A673 (cell line): ENCODE measurements at regions not wholly inside any gene's neighbourhood (a gene's known extent, or its start where the extent isn't known, plus 50 kb on each side); places are given as distances from the start of the nearest gene placed in this dataset.

ENCODE experiments used
- BruUV-seq: library from RNA; stranded (reverse); fragments of 400-500 nt; replicated peaks from 2 replicates; lab custom pipeline; 2021; lab: Mats Ljungman, UMichigan
- CTCF ChIA-PET: fragments of 300-600 bp; sonication (Branson Sonifier 250); formaldehyde crosslinking; loops from one replicate; lab custom pipeline; 2022; ENCODE audit warnings: antibody characterized with exemption; lab: Charles Lee
- POLR2A ChIA-PET: fragments of 300-600 bp; sonication (Branson Sonifier 250); formaldehyde crosslinking; loops from one replicate; lab custom pipeline; 2022; ENCODE audit warnings: antibody characterized with exemption; ENCODE audit not compliant: low non-redundant PET; lab: Charles Lee
- DNase-seq: peaks from one replicate; pipeline ENCODE4 v3.0.0-alpha.2; 2015; ENCODE audit warnings: low spot score
- H3K27ac ChIP-seq: fragments of 200-600 bp; sonication (generic); 2 replicates; pipeline ENCODE4 v1.5.1; 2016; ENCODE audit warnings: mixed run types, low read depth, mild to moderate bottlenecking, mixed read lengths, antibody characterized with exemption, low read length; ENCODE audit not compliant: poor library complexity, severe bottlenecking
- H3K27me3 ChIP-seq: fragments of 200-600 bp; sonication (generic); replicated peaks from 2 replicates; pipeline ENCODE4 v1.6.1; 2017; ENCODE audit warnings: mixed run types, low read depth, mild to moderate bottlenecking, mixed read lengths, antibody characterized with exemption, low read length; ENCODE audit not compliant: insufficient read depth, poor library complexity
- H3K36me3 ChIP-seq: fragments of 200-600 bp; sonication (generic); 2 replicates; pipeline ENCODE4 v1.6.1; 2016; ENCODE audit warnings: mixed run types, mild to moderate bottlenecking, mixed read lengths, antibody characterized with exemption, low read length; ENCODE audit not compliant: insufficient read depth, poor library complexity, severe bottlenecking
- H3K4me1 ChIP-seq: fragments of 200-600 bp; sonication (generic); 2 replicates; pipeline ENCODE4 v1.6.1; 2017; ENCODE audit warnings: mixed run types, mild to moderate bottlenecking, mixed read lengths, antibody characterized with exemption, low read length; ENCODE audit not compliant: insufficient read depth, poor library complexity, severe bottlenecking
- H3K4me3 ChIP-seq: fragments of 200-600 bp; sonication (generic); 2 replicates; pipeline ENCODE4 v1.5.1; 2016; ENCODE audit warnings: low read depth, mixed run types, mild to moderate bottlenecking, mixed read lengths, low read length; ENCODE audit not compliant: poor library complexity, severe bottlenecking
- H3K9me3 ChIP-seq: fragments of 200-600 bp; sonication (generic); 2 replicates; pipeline ENCODE4 v1.6.1; 2016; ENCODE audit warnings: mixed run types, low read depth, mild to moderate bottlenecking, mixed read lengths, antibody characterized with exemption, low read length; ENCODE audit not compliant: poor library complexity, severe bottlenecking
- EZH2 ChIP-seq: fragments of 200-600 bp; sonication (generic); IDR thresholded peaks from 2 replicates; pipeline ENCODE4 v1.6.1; 2017; ENCODE audit warnings: borderline replicate concordance, low read depth, mild to moderate bottlenecking, mixed read lengths, antibody characterized with exemption, low read length; ENCODE audit not compliant: poor library complexity, severe bottlenecking
- intact Hi-C: fragments of 100-400 bp; cut with micrococcal nuclease; formaldehyde crosslinking; loops from one replicate; pipeline ENCODE4 v1.10.0; 2022; ENCODE audit not compliant: unreplicated experiment
- TF ChIP-seq, protein P1 (sequence below): fragments of 300-800, 200-600 bp; sonication (generic); conservative IDR thresholded peaks from 2 replicates; pipeline ENCODE4 v1.5.1; 2017; ENCODE audit warnings: low read depth, mild to moderate bottlenecking, antibody characterized with exemption, low read length, moderate library complexity, mixed read lengths

DNA sequence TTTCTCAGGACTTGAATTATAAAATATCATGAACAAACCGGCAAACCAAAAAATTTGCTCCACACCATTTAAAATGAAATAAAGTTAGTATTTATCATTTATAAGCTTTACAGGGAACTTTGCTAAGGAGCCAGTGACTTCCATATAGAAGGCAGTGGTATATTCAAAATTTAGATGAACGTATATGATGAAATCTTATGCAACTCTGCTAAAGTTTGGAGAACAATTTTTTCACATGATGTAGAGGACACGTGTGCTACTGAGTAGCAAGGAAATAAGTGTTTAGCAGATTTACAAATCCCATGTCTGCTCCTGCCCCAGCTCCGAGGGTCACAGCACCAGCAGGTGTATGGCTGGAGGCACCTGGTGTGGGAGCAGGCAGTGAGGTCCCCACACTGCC lies 70.8 kb upstream of the IFNG-AS1 start:
- no peak overlapping the region for H3K27ac ChIP-seq
- CTCF ChIA-PET: no interaction called here
- DNase-seq: no peak
- no peaks in the 10 kb centered on the region for H3K36me3 ChIP-seq
- H3K4me3 ChIP-seq: no peak overlapping the region
- no TSS peak for BruUV-seq
- intact Hi-C loops: no loop called here
- POLR2A ChIA-PET: no interaction called here
- peaks cover 6% of the 10 kb centered on the region for H3K27me3 ChIP-seq
- H3K9me3 ChIP-seq: no peaks in the 10 kb centered on the region
- no peaks in the 10 kb centered on the region for H3K4me1 ChIP-seq
- TF ChIP-seq, protein P1, sequence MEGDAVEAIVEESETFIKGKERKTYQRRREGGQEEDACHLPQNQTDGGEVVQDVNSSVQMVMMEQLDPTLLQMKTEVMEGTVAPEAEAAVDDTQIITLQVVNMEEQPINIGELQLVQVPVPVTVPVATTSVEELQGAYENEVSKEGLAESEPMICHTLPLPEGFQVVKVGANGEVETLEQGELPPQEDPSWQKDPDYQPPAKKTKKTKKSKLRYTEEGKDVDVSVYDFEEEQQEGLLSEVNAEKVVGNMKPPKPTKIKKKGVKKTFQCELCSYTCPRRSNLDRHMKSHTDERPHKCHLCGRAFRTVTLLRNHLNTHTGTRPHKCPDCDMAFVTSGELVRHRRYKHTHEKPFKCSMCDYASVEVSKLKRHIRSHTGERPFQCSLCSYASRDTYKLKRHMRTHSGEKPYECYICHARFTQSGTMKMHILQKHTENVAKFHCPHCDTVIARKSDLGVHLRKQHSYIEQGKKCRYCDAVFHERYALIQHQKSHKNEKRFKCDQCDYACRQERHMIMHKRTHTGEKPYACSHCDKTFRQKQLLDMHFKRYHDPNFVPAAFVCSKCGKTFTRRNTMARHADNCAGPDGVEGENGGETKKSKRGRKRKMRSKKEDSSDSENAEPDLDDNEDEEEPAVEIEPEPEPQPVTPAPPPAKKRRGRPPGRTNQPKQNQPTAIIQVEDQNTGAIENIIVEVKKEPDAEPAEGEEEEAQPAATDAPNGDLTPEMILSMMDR: no peak
- TF ChIP-seq EZH2: no peak

DNA sequence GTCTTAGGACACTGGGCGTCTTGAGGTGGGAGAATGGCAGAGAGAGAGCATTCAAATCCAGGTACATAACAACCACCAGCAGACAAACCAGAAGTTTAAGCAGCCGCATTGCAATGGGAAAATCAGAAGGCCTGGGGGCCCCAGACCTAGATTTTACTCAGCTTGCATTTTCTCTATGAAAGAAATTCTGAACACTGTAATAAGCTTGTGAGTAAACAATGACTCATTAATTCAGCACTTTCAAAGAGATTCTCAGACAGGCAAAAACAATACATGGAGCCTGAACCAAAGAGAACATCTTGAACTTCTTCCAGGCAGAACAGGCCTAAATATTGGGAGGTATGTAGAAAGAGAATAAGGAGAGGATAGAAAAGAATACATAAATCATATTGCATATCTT lies 69.8 kb upstream of the IFNG-AS1 start:
- no TSS peak for BruUV-seq
- Histone ChIP-seq H3K27ac (no peak overlapping the region), H3K4me1 (no peaks in the 10 kb centered on the region), H3K9me3 (no peaks in the 10 kb centered on the region), H3K36me3 (no peaks in the 10 kb centered on the region), H3K27me3 (peaks cover 3% of the 10 kb centered on the region), H3K4me3 (no peak overlapping the region)
- ChIA-PET POLR2A (no interaction called here), CTCF (no interaction called here)
- DNase-seq: no peak
- intact Hi-C loops: no loop called here
- TF ChIP-seq, protein P1: no peak
- TF ChIP-seq EZH2: no peak

DNA sequence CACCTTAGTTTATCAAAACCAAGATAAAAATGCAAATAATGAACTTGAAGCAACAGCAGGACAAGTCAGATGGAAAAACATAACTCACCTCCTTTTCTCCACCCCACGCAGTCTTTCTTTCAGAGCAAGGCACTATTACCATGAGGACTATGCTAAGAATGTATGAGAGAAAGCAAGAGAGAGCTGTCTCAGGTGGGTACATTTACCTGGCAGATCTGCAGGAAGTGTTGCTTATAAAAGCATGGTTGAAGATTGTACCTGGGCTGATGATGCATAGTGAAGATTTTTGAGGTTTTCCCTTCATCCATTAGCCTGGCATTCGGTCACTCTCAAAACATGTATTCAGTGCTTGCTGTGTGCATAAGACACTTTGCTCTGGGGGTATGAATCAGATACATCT lies 68.8 kb upstream of the IFNG-AS1 start:
- no peaks in the 10 kb centered on the region for H3K36me3 ChIP-seq
- ChIA-PET CTCF (interaction anchor here (0.6 kb wide), 1 partner anchor 563 kb away, joined by 3 read pairs; no protein-coding TSS in a partner anchor), POLR2A (no interaction called here)
- no TSS peak for BruUV-seq
- no peaks in the 10 kb centered on the region for H3K27me3 ChIP-seq
- TF ChIP-seq, protein P1: no peak
- TF ChIP-seq EZH2: no peak
- no peaks in the 10 kb centered on the region for H3K4me1 ChIP-seq
- no peak overlapping the region for H3K27ac ChIP-seq
- H3K4me3 ChIP-seq: no peak overlapping the region
- intact Hi-C loops: no loop called here
- DNase-seq: no peak
- H3K9me3 ChIP-seq: no peaks in the 10 kb centered on the region
